ENCODE measurements at regions not wholly inside any gene's neighbourhood (a gene's known extent, or its start where the extent isn't known, plus 50 kb on each side); places are given as distances from the start of the nearest gene placed in this dataset.

DNA sequence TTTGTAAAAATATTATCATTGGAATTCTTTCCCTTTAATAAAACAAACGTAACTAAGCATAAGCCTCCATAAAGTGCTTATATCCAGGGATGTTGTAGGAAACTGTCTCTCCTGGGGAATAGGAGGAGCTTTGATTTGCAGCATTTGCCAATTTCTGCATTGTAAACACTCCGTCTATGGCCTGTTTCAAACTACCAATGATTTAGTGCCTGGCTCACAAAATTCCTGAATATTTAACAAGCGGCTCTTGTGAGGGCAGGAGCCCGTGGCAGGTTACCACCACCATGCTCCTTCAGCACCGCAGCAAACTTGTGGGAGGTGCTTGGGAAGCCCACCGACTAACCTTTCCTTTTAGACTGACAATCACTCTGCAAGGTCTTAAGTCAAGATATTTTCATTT lies 520.3 kb downstream of the SOX11 start:
- no peak for DNase-seq (ENCODE audit: low read depth)
- H3K4me3 ChIP-seq (ENCODE audit: low read depth, low read length): no peak overlapping the region
- TF ChIP-seq, protein P1, sequence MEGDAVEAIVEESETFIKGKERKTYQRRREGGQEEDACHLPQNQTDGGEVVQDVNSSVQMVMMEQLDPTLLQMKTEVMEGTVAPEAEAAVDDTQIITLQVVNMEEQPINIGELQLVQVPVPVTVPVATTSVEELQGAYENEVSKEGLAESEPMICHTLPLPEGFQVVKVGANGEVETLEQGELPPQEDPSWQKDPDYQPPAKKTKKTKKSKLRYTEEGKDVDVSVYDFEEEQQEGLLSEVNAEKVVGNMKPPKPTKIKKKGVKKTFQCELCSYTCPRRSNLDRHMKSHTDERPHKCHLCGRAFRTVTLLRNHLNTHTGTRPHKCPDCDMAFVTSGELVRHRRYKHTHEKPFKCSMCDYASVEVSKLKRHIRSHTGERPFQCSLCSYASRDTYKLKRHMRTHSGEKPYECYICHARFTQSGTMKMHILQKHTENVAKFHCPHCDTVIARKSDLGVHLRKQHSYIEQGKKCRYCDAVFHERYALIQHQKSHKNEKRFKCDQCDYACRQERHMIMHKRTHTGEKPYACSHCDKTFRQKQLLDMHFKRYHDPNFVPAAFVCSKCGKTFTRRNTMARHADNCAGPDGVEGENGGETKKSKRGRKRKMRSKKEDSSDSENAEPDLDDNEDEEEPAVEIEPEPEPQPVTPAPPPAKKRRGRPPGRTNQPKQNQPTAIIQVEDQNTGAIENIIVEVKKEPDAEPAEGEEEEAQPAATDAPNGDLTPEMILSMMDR (conservative IDR thresholded peaks at IDR 0.05; ENCODE audit: low read depth, low read length): no peak

DNA sequence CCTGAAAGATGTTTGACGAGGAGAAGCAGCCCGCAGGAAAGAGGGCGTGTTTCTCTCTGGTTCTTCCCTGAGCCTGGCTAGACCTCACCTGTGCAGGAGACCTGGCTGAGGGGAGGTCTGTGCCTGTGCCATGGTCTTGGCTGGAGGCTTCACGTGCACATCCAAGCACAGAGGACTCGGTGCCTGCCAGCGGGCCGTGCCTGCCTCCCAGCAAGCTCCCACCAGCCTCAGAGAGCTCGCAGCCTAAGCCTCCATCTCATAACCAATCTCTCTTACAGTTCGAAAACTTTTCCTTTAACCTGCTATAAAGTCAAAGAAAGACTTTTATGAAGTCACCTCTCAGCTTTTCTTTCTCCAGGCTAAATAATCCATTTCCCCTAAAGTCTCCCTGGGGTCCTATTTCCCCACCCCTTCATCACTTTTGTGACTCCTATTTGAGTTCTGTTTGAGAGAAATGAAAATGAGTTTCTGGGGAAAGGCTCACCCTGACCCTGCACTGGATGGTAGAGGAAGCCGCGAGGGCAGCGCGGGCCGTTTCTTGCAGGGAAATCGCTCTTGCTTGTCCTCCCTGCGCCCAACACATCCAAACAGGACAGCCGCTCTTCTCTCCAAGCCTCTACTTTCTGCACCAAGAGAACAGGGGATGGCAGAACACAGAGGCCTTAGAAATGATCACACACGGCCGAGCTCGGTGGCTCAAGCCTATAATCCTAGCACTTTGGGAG lies 521.0 kb downstream of the SOX11 start:
- H3K4me3 ChIP-seq (ENCODE audit: low read depth, low read length): no peak overlapping the region
- DNase-seq (ENCODE audit: low read depth): no peak
- TF ChIP-seq, protein P1 (conservative IDR thresholded peaks at IDR 0.05; ENCODE audit: low read depth, low read length): no peak

DNA sequence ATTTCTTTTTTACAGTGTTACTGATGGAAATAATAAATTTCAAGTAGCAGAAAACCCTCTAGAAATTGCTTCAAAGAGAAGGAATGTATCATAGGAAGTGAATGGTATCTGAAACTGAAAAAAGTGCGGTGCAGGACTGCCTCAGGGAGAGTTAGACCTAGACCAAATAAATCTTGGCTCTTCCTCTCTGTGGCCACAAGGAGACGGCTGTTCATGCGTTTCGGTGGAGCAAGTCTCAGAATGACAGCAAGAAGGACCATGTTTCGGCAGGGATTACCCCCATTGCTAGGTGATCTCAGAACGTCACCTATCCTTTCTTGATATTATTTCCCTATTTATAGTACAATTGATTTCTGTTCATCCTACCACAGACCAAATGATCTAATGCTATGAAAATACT lies 522.3 kb downstream of the SOX11 start:
- TF ChIP-seq, protein P1 (conservative IDR thresholded peaks at IDR 0.05; ENCODE audit: low read depth, low read length): no peak
- H3K4me3 ChIP-seq (ENCODE audit: low read depth, low read length): no peak overlapping the region

DNA sequence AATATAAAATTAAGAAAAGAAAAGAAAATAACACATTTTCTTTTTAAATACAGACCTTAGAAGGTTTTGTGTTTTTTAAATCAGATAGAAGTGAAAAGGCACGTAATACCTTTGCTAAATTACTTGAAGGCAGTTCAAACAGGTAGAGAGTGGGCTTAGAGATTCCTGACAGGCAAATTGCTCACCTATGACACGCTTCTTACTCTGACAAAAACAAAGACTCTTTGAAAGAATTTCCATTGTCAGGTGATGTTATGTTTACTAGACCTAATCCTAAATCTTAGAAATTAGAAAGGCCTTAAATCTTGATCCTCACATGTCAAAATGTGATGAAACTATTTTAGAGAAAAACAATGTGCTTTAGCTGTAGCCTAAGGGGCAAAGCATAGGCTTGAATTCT lies 522.9 kb downstream of the SOX11 start:
- TF ChIP-seq, protein P1 (conservative IDR thresholded peaks at IDR 0.05; ENCODE audit: low read depth, low read length): no peak
- no peak overlapping the region for H3K4me3 ChIP-seq (ENCODE audit: low read depth, low read length)
- no peak for DNase-seq (ENCODE audit: low read depth)

More for the DNA sequence above, 522.3 kb downstream of the SOX11 start:
- DNase-seq (ENCODE audit: low read depth): no peak

DNA sequence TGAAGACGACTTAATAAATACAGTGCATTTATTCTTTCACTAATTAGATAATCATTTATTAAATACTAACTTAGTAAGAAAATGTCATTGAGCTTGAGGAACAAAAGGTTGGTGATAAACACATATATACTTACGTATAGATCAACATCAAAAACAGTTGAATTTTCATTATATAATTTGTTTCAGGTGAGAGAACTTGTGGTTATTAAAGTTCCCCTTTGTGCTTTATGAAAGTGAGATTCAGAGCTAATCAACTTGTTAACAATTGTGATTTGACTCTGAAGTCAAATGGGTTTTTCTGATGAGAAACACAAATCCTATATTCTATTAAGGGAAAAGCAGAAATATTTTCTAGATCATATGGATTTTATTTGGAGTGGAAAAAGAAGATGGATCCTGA lies 524.0 kb downstream of the SOX11 start:
- H3K4me3 ChIP-seq (ENCODE audit: low read depth, low read length): no peak overlapping the region
- TF ChIP-seq, protein P1 (conservative IDR thresholded peaks at IDR 0.05; ENCODE audit: low read depth, low read length): no peak
- no peak for DNase-seq (ENCODE audit: low read depth)

DNA sequence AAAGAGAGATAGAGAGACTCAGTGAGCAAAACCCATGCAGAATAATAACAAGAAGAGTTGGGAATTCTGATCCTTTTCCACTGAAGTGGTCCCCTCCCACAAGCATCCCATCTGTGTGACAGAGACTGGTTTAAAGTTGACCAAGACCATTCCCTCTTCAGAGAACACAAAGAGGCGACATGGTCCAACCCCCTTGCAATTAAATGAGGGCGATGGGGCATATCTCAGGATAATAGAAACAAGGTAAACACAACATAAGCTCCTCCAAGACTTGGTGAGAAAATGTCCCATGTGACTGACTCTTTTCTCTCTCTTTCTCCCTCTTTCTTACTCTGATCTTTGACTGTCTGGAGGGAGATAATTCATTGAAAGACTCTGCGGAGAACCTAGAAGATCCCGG lies 526.7 kb downstream of the SOX11 start:
- DNase-seq (ENCODE audit: low read depth): no peak
- TF ChIP-seq, protein P1 (conservative IDR thresholded peaks at IDR 0.05; ENCODE audit: low read depth, low read length): no peak
- H3K4me3 ChIP-seq (ENCODE audit: low read depth, low read length): no peak overlapping the region

DNA sequence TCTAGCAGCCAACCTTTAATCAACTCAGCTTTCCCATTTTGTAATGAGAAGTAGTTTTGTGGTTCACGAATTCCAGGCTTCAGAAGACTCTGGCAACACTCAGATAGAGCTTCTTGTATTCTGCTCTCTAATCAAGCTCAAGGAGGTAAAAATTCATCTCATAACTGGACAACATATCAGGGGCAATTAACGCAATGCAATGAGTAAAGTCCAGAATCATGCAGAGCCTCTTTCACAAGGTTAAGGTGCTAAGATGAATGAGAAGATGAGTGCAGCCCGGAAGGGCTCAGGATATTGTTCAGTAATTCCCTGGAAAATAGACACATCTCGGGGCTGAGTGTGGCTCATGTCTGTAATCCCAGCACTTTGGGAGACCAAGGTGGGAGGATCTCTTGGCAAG lies 527.7 kb downstream of the SOX11 start:
- no peak overlapping the region for H3K4me3 ChIP-seq (ENCODE audit: low read depth, low read length)
- TF ChIP-seq, protein P1 (conservative IDR thresholded peaks at IDR 0.05; ENCODE audit: low read depth, low read length): no peak
- no peak for DNase-seq (ENCODE audit: low read depth)

All from choroid plexus epithelial cell (primary cell).